HG03097 (cell line): ENCODE measurements at regions not wholly inside any gene's neighbourhood (a gene's known extent, or its start where the extent isn't known, plus 50 kb on each side); places are given as distances from the start of the nearest gene placed in this dataset.
"Not testable (repeated sequence)": the region's sequence is repeated elsewhere in the genome, so short reads cannot be mapped to it uniquely, and the experiment has no call there.

Experiments
- ATAC-seq: cut with Tn5 transposase; IDR thresholded peaks from one replicate; pipeline ENCODE4 v1.9.1; 2021; ENCODE audit not compliant: unreplicated experiment, low FRiP score

GRCh38 chr19:31832176-31832548, 482.9 kb upstream of the TSHZ3 start:
- no peak for ATAC-seq

GRCh38 chr19:31834070-31834469, 484.8 kb upstream of the TSHZ3 start:
- no peak for ATAC-seq

- no peak for ATAC-seq
These were observed 489.1 kb upstream of the TSHZ3 start for GRCh38 chr19:31838163-31838815.

- no peak for ATAC-seq
These were observed 491.1 kb upstream of the TSHZ3 start for GRCh38 chr19:31840371-31840770.

- ATAC-seq, result no peak
These were observed 492.5 kb upstream of the TSHZ3 start for GRCh38 chr19:31841755-31842154.

- ATAC-seq, result no peak
These were observed 482.3 kb upstream of the ZNF507 start for GRCh38 chr19:31863122-31863521.

- no peak for ATAC-seq
These were observed 471.1 kb upstream of the ZNF507 start for GRCh38 chr19:31874313-31874712.

- no peak for ATAC-seq
These were observed 469.8 kb upstream of the ZNF507 start for GRCh38 chr19:31875591-31875990.

- no peak for ATAC-seq
These were observed 465.1 kb upstream of the ZNF507 start for GRCh38 chr19:31880283-31880682.

GRCh38 chr19:31881988-31882387, 463.4 kb upstream of the ZNF507 start:
- no peak for ATAC-seq

GRCh38 chr19:31882709-31883108, 462.7 kb upstream of the ZNF507 start:
- no peak for ATAC-seq

GRCh38 chr19:31883296-31883990, 462.0 kb upstream of the ZNF507 start:
- ATAC-seq, result no peak

GRCh38 chr19:31885280-31885853, 460.0 kb upstream of the ZNF507 start:
- ATAC-seq, result no peak

GRCh38 chr19:31890230-31890629, 455.2 kb upstream of the ZNF507 start:
- ATAC-seq, result no peak

- ATAC-seq, result no peak
These were observed 453.4 kb upstream of the ZNF507 start for GRCh38 chr19:31892060-31892459.

- ATAC-seq, result not testable (repeated sequence)
These were observed 451.9 kb upstream of the ZNF507 start for GRCh38 chr19:31893491-31893890.

- no peak for ATAC-seq
These were observed 451.0 kb upstream of the ZNF507 start for GRCh38 chr19:31894451-31894850.

GRCh38 chr19:31897292-31897691, 448.1 kb upstream of the ZNF507 start:
- no peak for ATAC-seq

- no peak for ATAC-seq
These were observed 444.4 kb upstream of the ZNF507 start for GRCh38 chr19:31900991-31901390.

- ATAC-seq, result no peak
These were observed 442.6 kb upstream of the ZNF507 start for GRCh38 chr19:31902821-31903220.

- ATAC-seq, result no peak
These were observed 441.4 kb upstream of the ZNF507 start for GRCh38 chr19:31903979-31904378.
